Trophoblast cell (in vitro differentiated cells and primary cell): ENCODE measurements at regions not wholly inside any gene's neighbourhood (a gene's known extent, or its start where the extent isn't known, plus 50 kb on each side); places are given as distances from the start of the nearest gene placed in this dataset.

Source experiments
- DNase-seq, 2 donors: peaks; one replicate each; pipeline ENCODE4 v3.0.0-alpha.2; 2016
- H2AFZ ChIP-seq: 2 replicates; pipeline ENCODE4 v1.6.1; 2013; ENCODE audit warnings: low read length, moderate library complexity, mild to moderate bottlenecking; ENCODE audit not compliant: insufficient read depth, poor library complexity
- H2AK5ac ChIP-seq: 2 replicates; pipeline ENCODE4 v1.6.1; 2013; ENCODE audit warnings: mild to moderate bottlenecking, low read length
- H2BK120ac ChIP-seq: 2 replicates; pipeline ENCODE4 v1.6.1; 2013; ENCODE audit warnings: low read length, mild to moderate bottlenecking, moderate library complexity; ENCODE audit not compliant: insufficient read depth, poor library complexity
- H2BK12ac ChIP-seq: 2 replicates; pipeline ENCODE4 v1.6.1; 2013; ENCODE audit warnings: mild to moderate bottlenecking, low read length, moderate library complexity
- H2BK5ac ChIP-seq: 2 replicates; pipeline ENCODE4 v1.6.1; 2013; ENCODE audit warnings: low read length, low read depth, moderate library complexity, mild to moderate bottlenecking; ENCODE audit not compliant: poor library complexity
- H3K14ac ChIP-seq: 2 replicates; pipeline ENCODE4 v1.6.1; 2013; ENCODE audit warnings: mild to moderate bottlenecking, low read length
- H3K18ac ChIP-seq: 2 replicates; pipeline ENCODE4 v1.6.1; 2013; ENCODE audit warnings: mild to moderate bottlenecking, low read length
- H3K23ac ChIP-seq: 2 replicates; pipeline ENCODE4 v1.6.1; 2013; ENCODE audit warnings: low read length
- H3K27ac ChIP-seq: 2 replicates; pipeline ENCODE4 v1.5.1; 2013; ENCODE audit warnings: low read depth, mild to moderate bottlenecking, inconsistent platforms, low read length, moderate library complexity
- H3K27me3 ChIP-seq: 2 replicates; pipeline ENCODE4 v1.6.1; 2013; ENCODE audit warnings: inconsistent platforms, mild to moderate bottlenecking, low read length, moderate library complexity; ENCODE audit not compliant: insufficient read depth
- H3K36me3 ChIP-seq, 2 experiments: 1 replicate in 1 of 2; 2 replicates in 1 of 2; pipeline ENCODE4 v1.6.1; 2013; ENCODE audit warnings: low read length in 2 of 2, mild to moderate bottlenecking in 2 of 2, moderate library complexity in 1 of 2; ENCODE audit not compliant: insufficient read depth in 2 of 2, control insufficient read depth in 1 of 2
- H3K4ac ChIP-seq: 2 replicates; pipeline ENCODE4 v1.6.1; 2013; ENCODE audit warnings: low read depth, mild to moderate bottlenecking, low read length, moderate library complexity
- H3K4me1 ChIP-seq, 2 experiments: 1 replicate in 1 of 2; 2 replicates in 1 of 2; pipeline ENCODE4 v1.6.1; 2013; ENCODE audit warnings: low read length in 2 of 2, mild to moderate bottlenecking in 2 of 2, moderate library complexity in 1 of 2; ENCODE audit not compliant: insufficient read depth in 2 of 2, control insufficient read depth in 1 of 2
- H3K4me2 ChIP-seq: 2 replicates; pipeline ENCODE4 v1.6.1; 2013; ENCODE audit warnings: inconsistent platforms, mild to moderate bottlenecking, low read length, moderate library complexity
- H3K4me3 ChIP-seq: 2 replicates; pipeline ENCODE4 v1.5.1; 2013; ENCODE audit warnings: mild to moderate bottlenecking, low read depth, low read length, inconsistent platforms
- H3K79me1 ChIP-seq: one replicate; pipeline ENCODE4 v1.6.1; 2013; ENCODE audit warnings: low read length
- H3K79me2 ChIP-seq: 2 replicates; pipeline ENCODE4 v1.6.1; 2013; ENCODE audit warnings: low read length, mild to moderate bottlenecking; ENCODE audit not compliant: control insufficient read depth, insufficient read depth, poor library complexity
- H3K9ac ChIP-seq: 2 replicates; pipeline ENCODE4 v1.6.1; 2013; ENCODE audit warnings: mild to moderate bottlenecking, low read length
- H3K9me3 ChIP-seq: 2 replicates; pipeline ENCODE4 v1.6.1; 2013; ENCODE audit warnings: low read depth, mild to moderate bottlenecking, control low read depth, inconsistent platforms, low read length; ENCODE audit not compliant: insufficient read depth
- H4K12ac ChIP-seq: 2 replicates; pipeline ENCODE4 v1.6.1; 2013; ENCODE audit warnings: low read depth, mild to moderate bottlenecking, low read length, moderate library complexity
- H4K8ac ChIP-seq: 2 replicates; pipeline ENCODE4 v1.6.1; 2013; ENCODE audit warnings: low read depth, mild to moderate bottlenecking, low read length, moderate library complexity
- H4K91ac ChIP-seq: one replicate; pipeline ENCODE4 v1.6.1; 2013; ENCODE audit warnings: low read depth, mild to moderate bottlenecking, low read length, moderate library complexity
- WGBS: extraction: QIAGEN DNeasy Blood & Tissue Kit; methylation state at CpG from one replicate; pipeline ENCODE4 v1.1.7; 2013; ENCODE audit warnings: missing lambda C conversion rate; ENCODE audit not compliant: insufficient read length, insufficient coverage; ENCODE audit errors: extremely low coverage; 5-methylcytosine and 5-hydroxymethylcytosine counted together

GRCh38 chr3:197355713-197356112 is 57.3 kb upstream of the DLG1 start:
- H3K18ac ChIP-seq = no peak overlapping the region
- H2BK120ac ChIP-seq = no peak overlapping the region
- H3K4me1 ChIP-seq = peaks cover 0 to 14% of the 10 kb centered on the region in 2 experiments

GRCh38 chr3:197354568-197355001 is 56.2 kb upstream of the DLG1 start:
- no peak overlapping the region for H3K23ac ChIP-seq
- no peak overlapping the region for H3K9ac ChIP-seq
- no peaks in the 10 kb centered on the region for H3K79me2 ChIP-seq
- H3K27ac ChIP-seq = no peak overlapping the region
- no peak overlapping the region for H2AK5ac ChIP-seq
- no peak overlapping the region for H3K18ac ChIP-seq
- H3K79me1 ChIP-seq = peaks cover 2% of the 10 kb centered on the region
- no peaks in the 10 kb centered on the region for H3K36me3 ChIP-seq
- H4K91ac ChIP-seq = peak overlapping the region; percentile 29
- WGBS = no CpG with 5 or more reads among the region's 19 CpGs
- no peak overlapping the region for H2AFZ ChIP-seq
- no peak overlapping the region for H2BK120ac ChIP-seq
- peaks cover 4 to 17% of the 10 kb centered on the region in 2 experiments for H3K4me1 ChIP-seq
- H2BK12ac ChIP-seq = no peak overlapping the region
- no peak overlapping the region for H3K4me3 ChIP-seq
- peaks cover 5% of the 10 kb centered on the region for H3K9me3 ChIP-seq
- H3K14ac ChIP-seq = no peak overlapping the region
- no peak overlapping the region for H3K4ac ChIP-seq
- DNase-seq = no peak
- H3K4me2 ChIP-seq = no peak overlapping the region
- no peak overlapping the region for H4K12ac ChIP-seq
- peak overlapping the region; percentile 5 for H4K8ac ChIP-seq
- no peaks in the 10 kb centered on the region for H3K27me3 ChIP-seq
- H2BK5ac ChIP-seq = no peak overlapping the region

More at GRCh38 chr3:197355713-197356112, 57.3 kb upstream of the DLG1 start:
- H2AFZ ChIP-seq = no peak overlapping the region
- no peak overlapping the region for H3K14ac ChIP-seq
- H4K12ac ChIP-seq = no peak overlapping the region
- no peak overlapping the region for H3K4me3 ChIP-seq
- no peak overlapping the region for H3K4me2 ChIP-seq
- H4K8ac ChIP-seq = no peak overlapping the region
- H3K9me3 ChIP-seq = peaks cover 10% of the 10 kb centered on the region
- no peak overlapping the region for H3K23ac ChIP-seq
- H3K36me3 ChIP-seq = no peaks in the 10 kb centered on the region
- no peak overlapping the region for H4K91ac ChIP-seq
- H3K79me2 ChIP-seq = no peaks in the 10 kb centered on the region
- H3K4ac ChIP-seq = no peak overlapping the region
- no peak overlapping the region for H2BK12ac ChIP-seq
- H3K9ac ChIP-seq = no peak overlapping the region
- H2BK5ac ChIP-seq = no peak overlapping the region
- no peaks in the 10 kb centered on the region for H3K79me1 ChIP-seq
- H2AK5ac ChIP-seq = no peak overlapping the region
- DNase-seq = peak in 1 of 2 donors; percentile 43
- H3K27ac ChIP-seq = no peak overlapping the region
- H3K27me3 ChIP-seq = no peaks in the 10 kb centered on the region
- no CpG with 5 or more reads among the region's 1 CpG for WGBS

- H3K4me3 ChIP-seq = no peak overlapping the region
- no peak overlapping the region for H3K4ac ChIP-seq
- no peak overlapping the region for H3K18ac ChIP-seq
- no peak overlapping the region for H3K27ac ChIP-seq
- H3K9ac ChIP-seq = no peak overlapping the region
- no peak overlapping the region for H3K23ac ChIP-seq
- H3K14ac ChIP-seq = no peak overlapping the region
- H4K8ac ChIP-seq = no peak overlapping the region
- WGBS = no CpG with 5 or more reads among the region's 10 CpGs
- no peak overlapping the region for H2BK120ac ChIP-seq
- no peaks in the 10 kb centered on the region for H3K36me3 ChIP-seq
- no peak overlapping the region for H2AFZ ChIP-seq
- H2BK5ac ChIP-seq = no peak overlapping the region
- H4K91ac ChIP-seq = no peak overlapping the region
- no peaks in the 10 kb centered on the region for H3K79me2 ChIP-seq
- H2BK12ac ChIP-seq = no peak overlapping the region
- H2AK5ac ChIP-seq = no peak overlapping the region
- H3K9me3 ChIP-seq = peaks cover 4% of the 10 kb centered on the region
- no peaks in the 10 kb centered on the region for H3K27me3 ChIP-seq
- H3K4me2 ChIP-seq = no peak overlapping the region
- no peak overlapping the region for H4K12ac ChIP-seq
- H3K79me1 ChIP-seq = peaks cover 3% of the 10 kb centered on the region
- no peak for DNase-seq
- peaks cover 8 to 22% of the 10 kb centered on the region in 2 experiments for H3K4me1 ChIP-seq
Measured at GRCh38 chr3:197353867-197354567, 55.6 kb upstream of the DLG1 start.

GRCh38 chr3:197353001-197353866 is 54.8 kb upstream of the DLG1 start:
- H3K23ac ChIP-seq = no peak overlapping the region
- H3K4me1 ChIP-seq = peaks cover 8 to 22% of the 10 kb centered on the region in 2 experiments
- no peak overlapping the region for H2BK120ac ChIP-seq
- H2AK5ac ChIP-seq = no peak overlapping the region
- no peak overlapping the region for H3K18ac ChIP-seq
- no peak overlapping the region for H4K12ac ChIP-seq
- no peak overlapping the region for H3K9ac ChIP-seq
- H3K14ac ChIP-seq = no peak overlapping the region
- H3K79me1 ChIP-seq = peaks cover 3% of the 10 kb centered on the region
- no peak overlapping the region for H2AFZ ChIP-seq
- H3K4ac ChIP-seq = no peak overlapping the region
- H3K36me3 ChIP-seq = no peaks in the 10 kb centered on the region
- WGBS = no CpG with 5 or more reads among the region's 8 CpGs
- H2BK5ac ChIP-seq = no peak overlapping the region
- no peak for DNase-seq
- peaks cover 2% of the 10 kb centered on the region for H3K9me3 ChIP-seq
- H3K27ac ChIP-seq = no peak overlapping the region
- H2BK12ac ChIP-seq = no peak overlapping the region
- no peak overlapping the region for H3K4me2 ChIP-seq
- no peak overlapping the region for H4K8ac ChIP-seq
- H3K27me3 ChIP-seq = no peaks in the 10 kb centered on the region
- H3K79me2 ChIP-seq = no peaks in the 10 kb centered on the region
- H3K4me3 ChIP-seq = no peak overlapping the region
- no peak overlapping the region for H4K91ac ChIP-seq
